SK-N-SH treated with all-trans-retinoic acid at 6 μM for 48 hours (cell line): ENCODE measurements at regions not wholly inside any gene's neighbourhood (a gene's known extent, or its start where the extent isn't known, plus 50 kb on each side); places are given as distances from the start of the nearest gene placed in this dataset.

ENCODE experiments used
- CSDC2 ChIP-seq: fragments of 250-450 bp; sonication (Bioruptor Pico); IDR thresholded peaks from 2 replicates; pipeline ENCODE4 v1.5.0; 2020; ENCODE audit warnings: mild to moderate bottlenecking, moderate library complexity
- ISL1 ChIP-seq: fragments of 250-450 bp; sonication (Bioruptor Pico); IDR thresholded peaks from 2 replicates; pipeline ENCODE4 v2.1.2; 2022; ENCODE audit warnings: mild to moderate bottlenecking, moderate library complexity
- OSR1 ChIP-seq: fragments of 250-450 bp; sonication (Bioruptor Pico); IDR thresholded peaks from 2 replicates; pipeline ENCODE4 v1.8.0; 2022; ENCODE audit warnings: moderate library complexity, mild to moderate bottlenecking, inconsistent platforms
- RARB ChIP-seq: fragments of 250-450 bp; sonication (Bioruptor Pico); IDR thresholded peaks from 2 replicates; pipeline ENCODE4 v1.8.0; 2021; ENCODE audit warnings: mild to moderate bottlenecking, moderate library complexity
- TCF4 ChIP-seq: fragments of 250-450 bp; sonication (Bioruptor Pico); IDR thresholded peaks from 2 replicates; pipeline ENCODE4 v1.8.0; 2021; ENCODE audit warnings: mild to moderate bottlenecking, moderate library complexity, borderline replicate concordance
- TSHZ2 ChIP-seq: fragments of 250-450 bp; sonication (Bioruptor Pico); IDR thresholded peaks from 2 replicates; pipeline ENCODE4 v1.5.0; 2020; ENCODE audit warnings: mild to moderate bottlenecking, moderate library complexity
- ZC3H10 ChIP-seq: fragments of 250-450 bp; sonication (Bioruptor Pico); IDR thresholded peaks from 2 replicates; pipeline ENCODE4 v1.5.1; 2021; ENCODE audit warnings: mild to moderate bottlenecking, moderate library complexity
- ZFP3 ChIP-seq: fragments of 250-450 bp; sonication (Bioruptor Pico); IDR thresholded peaks from 2 replicates; pipeline ENCODE4 v1.5.0; 2020; ENCODE audit warnings: mild to moderate bottlenecking, moderate library complexity
- ZFP30 ChIP-seq: fragments of 450-650 bp; formaldehyde crosslinking; IDR thresholded peaks from 2 replicates; pipeline ENCODE4 v1.5.0; 2022; ENCODE audit warnings: mild to moderate bottlenecking, moderate library complexity
- ZNF70 ChIP-seq: fragments of 450-650 bp; formaldehyde crosslinking; IDR thresholded peaks from 2 replicates; pipeline ENCODE4 v1.5.0; 2020; ENCODE audit warnings: mild to moderate bottlenecking, moderate library complexity
- ZNF8 ChIP-seq: fragments of 450-650 bp; formaldehyde crosslinking; IDR thresholded peaks from 2 replicates; pipeline ENCODE4 v1.5.0; 2020; ENCODE audit warnings: mild to moderate bottlenecking, moderate library complexity
- TF ChIP-seq, protein P1 (sequence below): fragments of 250-450 bp; sonication (Bioruptor Pico); IDR thresholded peaks from 2 replicates; pipeline ENCODE4 v1.8.0; 2020; ENCODE audit warnings: mild to moderate bottlenecking, moderate library complexity, borderline replicate concordance

GRCh38 chr5:23007762-23008161 lies 154.6 kb upstream of the CDH12 start:
- TF ChIP-seq ZNF8 (no peak), TCF4 (CRISPR knock-in tag) (no peak), ZFP3 (CRISPR knock-in tag) (no peak), RARB (no peak), CSDC2 (CRISPR knock-in tag) (no peak), ZFP30 (CRISPR knock-in tag) (no peak), ISL1 (no peak), ZC3H10 (CRISPR knock-in tag) (no peak), TSHZ2 (no peak), OSR1 (no peak), ZNF70 (CRISPR knock-in tag) (no peak)
- TF ChIP-seq, protein P1, sequence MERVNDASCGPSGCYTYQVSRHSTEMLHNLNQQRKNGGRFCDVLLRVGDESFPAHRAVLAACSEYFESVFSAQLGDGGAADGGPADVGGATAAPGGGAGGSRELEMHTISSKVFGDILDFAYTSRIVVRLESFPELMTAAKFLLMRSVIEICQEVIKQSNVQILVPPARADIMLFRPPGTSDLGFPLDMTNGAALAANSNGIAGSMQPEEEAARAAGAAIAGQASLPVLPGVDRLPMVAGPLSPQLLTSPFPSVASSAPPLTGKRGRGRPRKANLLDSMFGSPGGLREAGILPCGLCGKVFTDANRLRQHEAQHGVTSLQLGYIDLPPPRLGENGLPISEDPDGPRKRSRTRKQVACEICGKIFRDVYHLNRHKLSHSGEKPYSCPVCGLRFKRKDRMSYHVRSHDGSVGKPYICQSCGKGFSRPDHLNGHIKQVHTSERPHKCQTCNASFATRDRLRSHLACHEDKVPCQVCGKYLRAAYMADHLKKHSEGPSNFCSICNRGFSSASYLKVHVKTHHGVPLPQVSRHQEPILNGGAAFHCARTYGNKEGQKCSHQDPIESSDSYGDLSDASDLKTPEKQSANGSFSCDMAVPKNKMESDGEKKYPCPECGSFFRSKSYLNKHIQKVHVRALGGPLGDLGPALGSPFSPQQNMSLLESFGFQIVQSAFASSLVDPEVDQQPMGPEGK (CRISPR knock-in tag): no peak
